ENCODE measurements at regions not wholly inside any gene's neighbourhood (a gene's known extent, or its start where the extent isn't known, plus 50 kb on each side); places are given as distances from the start of the nearest gene placed in this dataset.

DNA sequence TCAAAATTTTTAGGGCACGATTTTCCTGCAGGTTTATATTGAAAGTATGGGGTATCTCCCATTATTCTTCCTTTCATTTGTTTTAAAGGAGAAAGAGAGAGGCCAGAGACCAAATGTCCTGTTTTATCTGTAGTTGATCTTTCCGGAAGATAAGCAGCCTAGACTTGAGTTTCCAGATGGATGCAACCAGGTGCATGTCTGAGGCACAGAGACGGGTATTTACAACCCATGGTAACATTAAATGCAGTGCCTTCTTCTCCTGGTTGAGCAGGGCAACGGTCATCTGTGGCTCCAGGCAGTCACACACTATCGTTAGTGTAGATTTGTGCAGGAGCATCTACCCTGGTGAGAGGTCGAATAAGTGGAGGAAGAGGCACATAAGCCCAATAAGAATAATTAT is 1507.1 kb downstream of the UQCRFS1 start:
- no peaks in the 10 kb centered on the region for H3K4me1 ChIP-seq
- intact Hi-C loops (cut with DNase I) = no loop called here
- no peak for TF ChIP-seq CTCF (IDR thresholded peaks at IDR 0.05)
- no peak overlapping the region for H3K9ac ChIP-seq (ENCODE audit: low read depth in 2 of 2, low read length in 2 of 2)
- no peaks in the 10 kb centered on the region for H3K27me3 ChIP-seq
- no peak for DNase-seq
- no peaks in the 10 kb centered on the region for H3K36me3 ChIP-seq
- no peaks in the 10 kb centered on the region for H3K9me3 ChIP-seq
- H3K27ac ChIP-seq = no peak overlapping the region
- no peak overlapping the region for H3K4me3 ChIP-seq

DNA sequence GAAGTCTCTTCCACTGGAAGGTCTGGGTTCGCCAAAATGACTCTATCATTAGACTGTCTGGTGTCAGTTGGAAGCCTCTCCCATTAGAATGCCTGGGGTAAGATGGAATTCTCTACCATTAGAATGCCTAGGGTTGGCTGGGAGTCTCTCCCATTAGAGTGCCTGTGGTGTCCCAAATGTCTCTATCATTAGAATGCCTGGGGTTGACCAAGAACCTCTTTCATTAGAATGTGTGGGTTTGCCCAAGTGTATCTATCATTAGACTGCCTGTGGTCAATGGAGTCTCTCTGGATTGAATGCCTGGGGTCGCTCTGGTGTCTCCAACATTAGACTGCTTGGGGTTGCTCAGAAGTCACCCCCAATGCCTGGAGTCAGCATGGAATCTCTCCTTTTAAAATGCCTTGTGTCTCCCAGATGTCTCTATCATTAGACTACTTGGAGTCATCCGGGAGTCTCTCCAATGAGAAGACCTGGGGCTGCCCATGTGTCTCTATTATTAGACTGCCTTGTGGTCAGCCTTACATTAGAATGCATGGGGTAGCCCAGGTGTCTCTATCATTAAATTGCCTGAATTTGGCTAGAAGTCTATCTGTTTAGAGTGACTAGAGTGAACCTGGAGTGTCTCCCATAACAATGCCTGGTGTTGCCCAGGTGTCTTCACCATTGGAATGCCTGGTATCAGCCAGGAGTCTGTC is 1518.4 kb downstream of the UQCRFS1 start:
- no peaks in the 10 kb centered on the region for H3K9me3 ChIP-seq

DNA sequence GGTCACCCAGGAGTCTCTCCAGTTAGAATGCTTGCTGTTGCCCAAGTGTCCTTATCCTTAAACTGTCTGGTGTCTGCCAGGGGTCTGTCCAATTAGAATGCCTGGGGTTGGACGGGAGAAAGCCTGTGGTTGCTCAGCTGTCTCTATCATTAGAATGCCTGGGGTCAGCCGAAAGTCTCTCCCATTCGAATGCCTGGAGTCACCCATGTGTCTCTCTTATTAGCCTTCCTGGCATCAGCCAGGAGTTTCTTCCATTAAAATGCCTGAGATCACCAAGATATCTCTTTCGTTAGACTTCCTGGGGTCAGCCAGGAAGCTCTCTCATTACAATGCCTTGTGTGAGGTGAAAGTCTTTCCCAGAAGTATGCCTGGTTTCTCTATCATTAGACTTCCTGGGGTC is 1521.0 kb downstream of the UQCRFS1 start:
- Histone ChIP-seq H3K36me3 (no peaks in the 10 kb centered on the region), H3K9me3 (no peaks in the 10 kb centered on the region), H3K27ac (no peak overlapping the region), H3K9ac (ENCODE audit: low read depth in 2 of 2, low read length in 2 of 2) (no peak overlapping the region), H3K4me1 (no peaks in the 10 kb centered on the region), H3K27me3 (no peaks in the 10 kb centered on the region), H3K4me3 (no peak overlapping the region)
- DNase-seq = no peak
- no peak for TF ChIP-seq CTCF (IDR thresholded peaks at IDR 0.05)
- intact Hi-C loops (cut with DNase I) = no loop called here

More for the DNA sequence above, 1518.4 kb downstream of the UQCRFS1 start:
- intact Hi-C loops (cut with DNase I) = no loop called here
- DNase-seq = no peak
- Histone ChIP-seq H3K36me3 (no peaks in the 10 kb centered on the region), H3K4me3 (no peak overlapping the region), H3K9ac (ENCODE audit: low read depth in 2 of 2, low read length in 2 of 2) (no peak overlapping the region), H3K4me1 (no peaks in the 10 kb centered on the region), H3K27ac (no peak overlapping the region), H3K27me3 (no peaks in the 10 kb centered on the region)
- no peak for TF ChIP-seq CTCF (IDR thresholded peaks at IDR 0.05)

GRCh38 chr19:27689734-27690241 is 1523.2 kb downstream of the UQCRFS1 start:
- no peak for DNase-seq
- TF ChIP-seq CTCF (IDR thresholded peaks at IDR 0.05) = no peak
- Histone ChIP-seq H3K4me3 (no peak overlapping the region), H3K27ac (no peak overlapping the region), H3K9ac (ENCODE audit: low read depth in 2 of 2, low read length in 2 of 2) (no peak overlapping the region), H3K9me3 (no peaks in the 10 kb centered on the region), H3K36me3 (no peaks in the 10 kb centered on the region), H3K4me1 (no peaks in the 10 kb centered on the region), H3K27me3 (no peaks in the 10 kb centered on the region)
- intact Hi-C loops (cut with DNase I) = no loop called here

DNA sequence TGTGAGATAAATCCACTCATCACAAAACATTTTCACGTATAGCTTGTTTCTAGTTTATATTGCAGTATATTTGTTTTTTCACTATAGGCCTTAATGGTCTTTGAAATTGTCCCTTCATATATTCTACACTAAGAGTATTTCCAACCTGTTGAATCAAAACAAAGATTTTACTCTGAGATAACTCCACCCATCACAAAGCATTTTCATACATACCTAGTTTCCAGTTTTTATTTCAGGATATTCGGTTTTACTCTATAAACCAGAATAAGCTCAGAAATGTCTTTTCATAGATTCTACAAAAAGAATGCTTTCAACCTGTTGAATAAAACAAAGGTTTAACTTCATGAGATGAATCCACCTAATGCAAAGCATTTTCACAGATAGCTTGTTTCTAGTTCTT is 1528.7 kb downstream of the UQCRFS1 start:
- Histone ChIP-seq H3K4me3 (no peak overlapping the region), H3K9me3 (no peaks in the 10 kb centered on the region), H3K27me3 (no peaks in the 10 kb centered on the region), H3K27ac (no peak overlapping the region), H3K9ac (ENCODE audit: low read depth in 2 of 2, low read length in 2 of 2) (no peak overlapping the region), H3K36me3 (no peaks in the 10 kb centered on the region), H3K4me1 (no peaks in the 10 kb centered on the region)
- TF ChIP-seq CTCF (IDR thresholded peaks at IDR 0.05) = no peak
- intact Hi-C loops (cut with DNase I) = no loop called here
- no peak for DNase-seq
